HL-60 (cell line): ENCODE measurements at regions not wholly inside any gene's neighbourhood (a gene's known extent, or its start where the extent isn't known, plus 50 kb on each side); places are given as distances from the start of the nearest gene placed in this dataset.

Experiments
- CTCF ChIP-seq: IDR thresholded peaks from one replicate; pipeline ENCODE4 v1.5.1; 2011; ENCODE audit warnings: low read length, control low read depth, inconsistent platforms; ENCODE audit not compliant: insufficient read depth
- GABPA ChIP-seq: IDR thresholded peaks from 2 replicates; pipeline ENCODE4 v1.6.1; 2012; ENCODE audit warnings: low read depth

GRCh38 chr16:54526916-54527315, 240.3 kb upstream of the IRX3 start:
- TF ChIP-seq CTCF: no peak
- TF ChIP-seq GABPA: no peak
